ENCODE measurements at regions not wholly inside any gene's neighbourhood (a gene's known extent, or its start where the extent isn't known, plus 50 kb on each side); places are given as distances from the start of the nearest gene placed in this dataset.

DNA sequence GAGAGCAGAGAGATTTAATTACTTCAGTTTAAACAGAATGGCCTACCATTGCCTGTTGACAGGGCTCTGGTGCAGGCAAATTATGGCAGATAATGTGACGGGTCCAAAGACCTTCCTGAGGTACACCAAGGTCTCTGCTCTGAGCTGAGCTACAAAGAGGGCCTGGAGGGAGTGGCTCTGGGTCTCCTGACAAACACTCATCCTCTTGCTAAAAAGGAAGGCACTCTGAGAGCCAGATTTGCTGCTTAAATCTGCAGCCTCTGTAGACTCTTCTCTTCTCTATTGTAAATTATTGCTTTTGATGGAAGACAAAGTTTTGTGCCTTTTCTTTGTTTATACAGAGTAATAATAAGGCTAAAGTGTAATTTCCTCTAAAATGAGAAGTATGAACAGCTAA is 529.5 kb upstream of the FZD8 start:
- Histone ChIP-seq H3K9me3 (replicated peaks; ENCODE audit: control insufficient read depth, insufficient read depth, low read length) (no peaks in the 10 kb centered on the region), H3K27ac (ENCODE audit: insufficient read depth, low read depth, low read length) (peak overlapping the region; percentile 97), H3K79me2 (ENCODE audit: control insufficient read depth, insufficient read depth, low read length) (no peaks in the 10 kb centered on the region), H2AFZ (ENCODE audit: low read depth, low read length) (peak overlapping the region; percentile 86), H3K4me3 (replicated peaks in 1 of 3; ENCODE audit: insufficient read depth in 1 of 3, low read depth in 1 of 3, low read length in 3 of 3) (no peak overlapping the region), H4K20me1 (replicated peaks; ENCODE audit: control insufficient read depth, extremely low read depth, insufficient read depth, low read length) (no peaks in the 10 kb centered on the region), H3K36me3 (ENCODE audit: control insufficient read depth in 2 of 2, extremely low read depth in 1 of 2, insufficient read depth in 2 of 2, low read length in 2 of 2) (no peaks in the 10 kb centered on the region), H3K27me3 (ENCODE audit: control insufficient read depth in 2 of 2, insufficient read depth in 2 of 2, low read length in 2 of 2) (no peaks in the 10 kb centered on the region), H3K9me1 (replicated peaks; ENCODE audit: control insufficient read depth, extremely low read depth, insufficient read depth, low read length) (no peaks in the 10 kb centered on the region), H3K4me2 (ENCODE audit: insufficient read depth, low read length) (no peak overlapping the region), H3K4me1 (ENCODE audit: control insufficient read depth, extremely low read depth, insufficient read depth, low read length) (peaks cover 38% of the 10 kb centered on the region), H3K9ac (replicated peaks; ENCODE audit: extremely low read depth, insufficient read depth, low read length) (peak overlapping the region; percentile 76)
- BruUV-seq (replicated peaks) = no TSS peak
- dilution Hi-C loops (cut with MboI; ENCODE audit: extremely low pct_ligation_motif_present, low sequenced_read_pairs) = no loop called here
- TF ChIP-seq MYC (IDR thresholded peaks at IDR 0.05; ENCODE audit: low read depth, low read length) = no peak
- no peak for TF ChIP-seq FOS (IDR thresholded peaks at IDR 0.05; ENCODE audit: borderline replicate concordance, insufficient read depth, low read length)
- TF ChIP-seq GATA2 (IDR thresholded peaks at IDR 0.05; ENCODE audit: insufficient read depth, insufficient read length, low read depth, low read length) = no peak
- TF ChIP-seq, protein P1, sequence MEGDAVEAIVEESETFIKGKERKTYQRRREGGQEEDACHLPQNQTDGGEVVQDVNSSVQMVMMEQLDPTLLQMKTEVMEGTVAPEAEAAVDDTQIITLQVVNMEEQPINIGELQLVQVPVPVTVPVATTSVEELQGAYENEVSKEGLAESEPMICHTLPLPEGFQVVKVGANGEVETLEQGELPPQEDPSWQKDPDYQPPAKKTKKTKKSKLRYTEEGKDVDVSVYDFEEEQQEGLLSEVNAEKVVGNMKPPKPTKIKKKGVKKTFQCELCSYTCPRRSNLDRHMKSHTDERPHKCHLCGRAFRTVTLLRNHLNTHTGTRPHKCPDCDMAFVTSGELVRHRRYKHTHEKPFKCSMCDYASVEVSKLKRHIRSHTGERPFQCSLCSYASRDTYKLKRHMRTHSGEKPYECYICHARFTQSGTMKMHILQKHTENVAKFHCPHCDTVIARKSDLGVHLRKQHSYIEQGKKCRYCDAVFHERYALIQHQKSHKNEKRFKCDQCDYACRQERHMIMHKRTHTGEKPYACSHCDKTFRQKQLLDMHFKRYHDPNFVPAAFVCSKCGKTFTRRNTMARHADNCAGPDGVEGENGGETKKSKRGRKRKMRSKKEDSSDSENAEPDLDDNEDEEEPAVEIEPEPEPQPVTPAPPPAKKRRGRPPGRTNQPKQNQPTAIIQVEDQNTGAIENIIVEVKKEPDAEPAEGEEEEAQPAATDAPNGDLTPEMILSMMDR (IDR thresholded peaks at IDR 0.05; ENCODE audit: extremely low read depth in 1 of 2, insufficient read depth in 1 of 2, low read depth in 1 of 2, low read length in 2 of 2) = no peak
- TF ChIP-seq EZH2 (IDR thresholded peaks at IDR 0.05; ENCODE audit: borderline replicate concordance, low read depth, low read length, severe bottlenecking) = no peak
- TF ChIP-seq POLR2AphosphoS5 (IDR thresholded peaks at IDR 0.05; ENCODE audit: insufficient read depth, low read depth, low read length) = no peak
- TF ChIP-seq, protein P2, sequence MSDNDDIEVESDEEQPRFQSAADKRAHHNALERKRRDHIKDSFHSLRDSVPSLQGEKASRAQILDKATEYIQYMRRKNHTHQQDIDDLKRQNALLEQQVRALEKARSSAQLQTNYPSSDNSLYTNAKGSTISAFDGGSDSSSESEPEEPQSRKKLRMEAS (IDR thresholded peaks at IDR 0.05; ENCODE audit: insufficient read depth, insufficient read length) = no peak
- no peak for TF ChIP-seq POLR2A (IDR thresholded peaks at IDR 0.05; ENCODE audit: low read depth, low read length)
- TF ChIP-seq JUN (IDR thresholded peaks at IDR 0.05; ENCODE audit: borderline replicate concordance, insufficient read depth, insufficient read length, low read depth) = no peak
- DNase-seq (ENCODE audit: low read depth, low spot score) (peak; percentile 38), FAIRE-seq (no peak)
- ChIA-PET CTCF (interaction anchor here (0.7 to 2.4 kb wide), 6 partner anchors 38 to 609 kb away, joined by 3 to 7 read pairs (median 4); no protein-coding TSS in a partner anchor), POLR2A (no interaction called here)
- intact Hi-C loops (cut with micrococcal nuclease) = loop anchor here (5.0 kb wide), 3 partner anchors 259 to 1044 kb away; partner anchors contain the start of gene CREM

Data from endothelial cell of umbilical vein (primary cell).